GM18867 (cell line): ENCODE measurements at regions not wholly inside any gene's neighbourhood (a gene's known extent, or its start where the extent isn't known, plus 50 kb on each side); places are given as distances from the start of the nearest gene placed in this dataset.

ENCODE experiments used
- ATAC-seq: cut with Tn5 transposase; IDR thresholded peaks from one replicate; pipeline ENCODE4 v1.9.1; 2021; ENCODE audit warnings: mild to moderate bottlenecking, moderate library complexity; ENCODE audit not compliant: unreplicated experiment

DNA sequence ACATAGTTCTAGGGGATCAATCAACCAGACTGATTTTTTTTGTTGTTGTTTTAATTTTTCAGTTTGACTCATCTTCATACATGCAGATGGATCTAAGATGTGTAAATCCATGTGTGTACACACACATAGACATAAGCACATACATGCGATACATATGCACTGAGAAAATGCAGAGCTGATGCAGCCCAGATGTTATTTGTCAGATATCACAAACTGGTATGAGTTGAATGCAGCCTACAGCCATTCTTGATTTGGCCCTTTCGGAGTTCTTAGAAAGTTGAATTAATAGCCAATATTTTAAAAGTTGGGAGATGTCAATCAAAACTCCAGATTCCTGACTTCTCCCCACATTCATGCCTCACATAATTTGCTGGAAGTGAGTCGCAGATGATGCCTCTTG lies 180.4 kb downstream of the SPATA18 start:
- ATAC-seq = no peak

DNA sequence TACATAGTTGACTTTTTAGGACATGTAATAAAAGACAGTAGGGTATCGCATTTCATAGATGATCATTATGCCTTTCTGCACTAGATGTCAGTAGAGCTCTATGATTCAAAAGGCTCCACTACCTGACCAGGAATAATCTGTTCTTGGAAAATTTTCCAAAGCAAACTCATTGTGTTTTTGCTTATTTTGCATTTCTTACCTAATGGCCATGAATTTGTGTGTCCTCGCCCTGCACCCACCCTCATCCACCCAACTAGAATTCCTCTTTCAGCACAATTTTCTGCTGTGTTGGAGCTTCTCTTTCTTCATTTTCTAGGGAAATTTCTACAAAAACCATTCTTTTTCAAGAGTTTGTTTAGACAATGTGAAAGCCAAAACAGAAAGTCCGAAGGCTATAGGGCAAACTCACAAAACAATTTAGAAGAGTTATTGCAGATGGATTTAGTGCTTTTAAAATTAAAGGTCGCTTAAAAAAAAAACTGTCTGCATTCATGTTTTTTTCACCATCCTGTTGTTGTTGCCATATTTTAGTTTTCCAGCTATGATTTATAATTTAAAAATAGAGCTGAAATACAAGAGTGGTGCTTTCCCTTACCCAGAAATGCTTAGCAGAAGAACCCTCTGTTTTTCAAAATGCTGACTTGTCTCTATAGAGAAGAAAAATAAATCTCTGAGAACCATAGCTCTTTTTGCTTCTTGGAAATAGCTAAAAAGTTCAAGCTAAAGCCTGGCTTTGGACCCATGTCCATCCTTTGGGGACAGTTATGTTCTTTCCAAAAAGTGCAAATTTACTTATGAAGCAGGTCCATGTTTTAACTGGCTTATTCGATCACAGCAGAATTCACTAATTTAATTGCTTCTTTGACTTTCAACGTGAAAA lies 183.7 kb downstream of the SPATA18 start:
- ATAC-seq = no peak

DNA sequence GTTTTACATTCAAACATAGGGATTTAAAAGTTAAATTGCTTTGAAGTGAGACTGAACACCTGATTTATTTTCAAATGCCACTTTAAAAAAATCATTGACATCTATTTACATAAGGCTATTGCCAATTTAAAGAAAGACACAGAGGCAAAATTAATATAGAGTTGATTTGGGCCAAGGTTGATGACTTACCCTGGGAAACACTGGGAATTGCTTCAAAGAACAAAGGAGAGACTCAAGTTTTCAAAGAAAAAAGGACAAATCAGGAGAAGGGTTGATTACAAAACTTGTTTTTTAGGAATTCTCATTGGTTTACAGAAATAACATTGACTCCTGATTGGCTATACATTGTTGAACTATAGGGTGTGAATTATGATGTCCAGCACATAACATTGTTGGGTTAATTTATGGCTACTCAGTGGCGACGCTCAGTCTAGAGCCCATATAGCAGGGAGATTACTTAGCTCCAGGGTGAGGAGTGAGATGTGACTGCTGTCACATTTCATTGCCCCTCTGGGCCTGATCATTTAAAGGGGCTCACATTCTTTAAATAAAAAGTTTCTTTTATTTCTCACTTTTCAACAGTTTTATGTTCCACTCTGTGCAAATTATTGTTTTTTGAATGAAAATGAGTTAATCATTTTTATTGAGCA lies 184.6 kb downstream of the SPATA18 start:
- ATAC-seq = no peak

DNA sequence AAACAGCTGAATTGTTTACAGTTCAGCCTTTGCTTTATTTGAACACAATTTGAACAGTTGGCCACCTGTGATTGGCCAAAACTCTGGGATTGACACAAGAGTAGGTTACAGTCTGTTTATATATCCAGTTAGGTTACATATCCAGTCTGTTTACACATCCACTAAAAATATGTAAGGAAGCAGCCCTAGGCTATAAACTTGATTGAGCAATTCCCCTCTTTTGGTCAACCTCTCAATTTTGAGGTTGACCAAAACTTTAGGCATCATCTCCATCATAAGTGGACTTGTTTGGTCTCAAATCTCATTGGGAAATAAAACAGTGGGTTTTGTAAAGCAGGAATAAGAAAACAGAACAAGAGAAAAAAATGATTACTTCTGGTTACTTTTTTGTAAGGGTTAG lies 190.8 kb downstream of the SPATA18 start:
- ATAC-seq = no peak

DNA sequence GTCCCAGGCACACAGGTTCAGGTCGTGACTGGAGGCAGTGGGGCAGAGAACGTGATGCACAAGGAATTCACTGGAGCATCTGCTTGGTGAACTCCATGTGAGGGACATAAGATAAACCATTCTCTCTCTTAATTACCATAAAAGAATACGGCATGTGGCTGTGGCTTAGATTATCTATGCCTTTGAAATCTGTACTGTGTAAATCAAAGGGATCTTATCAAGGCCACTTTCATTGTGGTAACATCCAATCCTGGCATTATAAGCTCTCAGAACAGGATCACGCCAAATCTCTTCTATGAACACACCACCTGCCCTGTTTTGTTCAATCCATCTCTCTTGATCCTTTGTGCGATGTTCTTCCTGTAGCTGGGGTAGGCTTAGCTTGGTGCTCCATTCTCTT lies 192.3 kb downstream of the SPATA18 start:
- no peak for ATAC-seq

DNA sequence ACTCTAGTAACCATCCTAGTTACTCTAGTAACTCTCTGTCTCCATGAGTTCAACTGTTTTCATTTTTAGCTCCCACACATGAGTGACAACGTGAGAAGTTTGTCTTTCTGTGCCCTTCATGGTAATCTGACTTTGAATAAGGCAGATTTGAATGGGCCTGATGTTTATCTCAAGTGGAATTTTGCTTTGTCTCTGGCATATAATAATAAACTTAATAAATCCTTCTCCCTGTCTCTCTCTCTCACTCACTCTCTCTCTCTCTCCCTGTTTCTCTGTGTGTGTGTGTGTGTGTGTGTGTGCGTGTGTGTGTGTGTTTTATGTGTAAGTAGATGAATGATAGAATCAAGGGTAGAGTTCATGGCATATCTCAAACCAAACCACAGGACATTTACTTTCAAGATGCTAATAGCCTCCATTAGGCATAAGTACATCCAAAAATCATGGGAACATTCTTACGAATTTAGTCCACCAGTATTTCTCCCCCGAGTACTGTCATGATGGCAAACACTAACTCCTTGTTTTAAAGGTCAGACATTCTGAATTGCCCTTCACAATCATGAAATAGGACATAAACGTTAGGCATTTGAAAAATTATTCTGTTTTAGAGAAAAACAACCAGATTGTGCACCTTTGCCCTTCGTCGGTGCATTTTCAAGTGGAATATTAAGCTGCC lies 193.1 kb downstream of the SPATA18 start:
- ATAC-seq = no peak

DNA sequence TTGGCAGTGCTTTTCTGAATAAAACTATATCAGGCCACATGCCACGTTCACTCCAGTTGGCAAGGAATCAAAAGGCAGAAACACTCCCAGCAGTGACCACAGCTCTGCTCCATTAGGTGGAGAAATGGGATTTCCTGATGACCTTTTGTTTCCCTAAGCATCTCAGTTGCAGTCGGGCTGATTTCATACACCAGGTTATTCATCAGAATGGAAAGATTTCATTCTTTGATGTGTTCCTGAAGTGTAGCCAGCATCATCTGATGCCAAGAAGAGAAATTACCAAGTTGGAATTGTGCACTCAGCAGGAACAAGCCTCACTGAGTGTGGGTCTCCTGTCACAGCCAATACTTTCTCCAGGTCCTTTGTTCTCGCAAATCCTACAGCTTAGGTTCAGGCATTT lies 193.7 kb downstream of the SPATA18 start:
- no peak for ATAC-seq

DNA sequence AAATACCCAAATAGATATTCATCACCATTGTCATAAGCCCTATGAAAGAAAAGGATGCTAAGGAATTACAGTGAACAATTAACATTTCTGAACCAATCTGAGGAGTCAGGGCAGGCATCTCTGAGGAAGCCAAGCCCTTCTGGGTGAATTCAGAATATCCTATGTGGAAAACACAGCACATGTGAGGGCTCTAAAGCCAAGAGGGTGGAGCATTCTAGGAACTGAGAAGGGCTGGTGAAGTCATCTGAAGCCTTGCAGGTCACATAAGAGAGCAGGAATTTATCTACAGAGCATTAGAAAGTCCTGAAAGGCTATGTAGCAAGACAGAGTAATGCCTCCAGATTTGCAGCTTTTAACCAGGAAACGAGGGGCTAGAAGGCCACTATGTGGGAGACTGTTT lies 195.7 kb downstream of the SPATA18 start:
- no peak for ATAC-seq

DNA sequence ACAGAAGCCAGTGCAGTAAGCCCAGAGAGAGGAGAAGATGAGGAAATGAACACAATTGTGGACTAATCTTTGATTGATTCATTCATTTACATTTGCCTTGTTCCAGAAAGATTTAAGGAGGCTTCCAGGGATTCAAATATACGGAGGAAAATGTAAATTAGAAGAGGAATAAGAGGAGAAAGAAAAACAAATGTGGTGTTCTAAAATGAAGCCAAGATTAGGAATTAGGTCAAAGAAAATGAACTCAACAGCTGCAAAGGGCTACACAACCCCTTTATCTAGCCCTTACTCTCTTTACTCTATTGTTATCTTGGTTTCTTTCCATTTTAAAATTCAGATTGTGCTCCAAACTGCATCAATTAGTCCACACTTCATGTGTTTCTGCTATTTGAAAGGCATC lies 196.8 kb downstream of the SPATA18 start:
- no peak for ATAC-seq

DNA sequence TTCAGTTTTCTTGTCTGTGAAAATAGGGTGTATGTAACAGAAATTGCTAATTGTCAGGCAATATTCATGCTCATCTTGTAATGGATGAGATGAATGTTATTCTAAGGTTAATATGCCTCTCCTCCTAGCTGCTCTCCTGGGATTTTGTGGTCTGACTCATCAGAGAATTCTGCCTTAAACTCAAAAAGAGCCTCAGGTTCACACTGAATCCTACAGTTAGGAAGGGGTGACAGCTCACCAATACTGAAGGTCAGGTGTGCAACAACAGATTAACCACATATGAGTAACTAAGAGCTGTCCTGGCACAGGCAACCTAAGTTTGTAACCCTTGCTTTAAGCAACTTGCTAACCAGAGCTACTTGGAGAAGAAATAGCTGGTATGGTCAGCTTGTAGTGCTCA lies 197.7 kb downstream of the SPATA18 start:
- ATAC-seq = no peak

DNA sequence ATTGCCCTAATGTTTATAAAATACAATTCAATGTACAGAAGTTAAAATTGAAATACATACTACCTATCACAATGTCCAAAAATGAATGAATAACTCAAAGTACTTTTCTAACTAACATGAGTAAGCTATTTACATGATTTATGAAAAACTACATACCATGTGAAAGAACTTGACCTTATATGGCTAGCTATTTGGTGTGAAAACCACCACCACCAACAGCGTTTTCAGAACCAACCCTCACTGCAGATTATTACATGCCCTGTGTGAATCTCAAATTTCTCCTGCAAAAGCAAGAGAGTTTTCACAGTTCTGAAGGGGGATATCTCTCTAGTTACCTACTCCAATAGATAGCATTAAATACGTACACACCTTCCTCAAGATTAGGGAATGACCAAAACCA lies 198.5 kb downstream of the SPATA18 start:
- ATAC-seq = no peak

DNA sequence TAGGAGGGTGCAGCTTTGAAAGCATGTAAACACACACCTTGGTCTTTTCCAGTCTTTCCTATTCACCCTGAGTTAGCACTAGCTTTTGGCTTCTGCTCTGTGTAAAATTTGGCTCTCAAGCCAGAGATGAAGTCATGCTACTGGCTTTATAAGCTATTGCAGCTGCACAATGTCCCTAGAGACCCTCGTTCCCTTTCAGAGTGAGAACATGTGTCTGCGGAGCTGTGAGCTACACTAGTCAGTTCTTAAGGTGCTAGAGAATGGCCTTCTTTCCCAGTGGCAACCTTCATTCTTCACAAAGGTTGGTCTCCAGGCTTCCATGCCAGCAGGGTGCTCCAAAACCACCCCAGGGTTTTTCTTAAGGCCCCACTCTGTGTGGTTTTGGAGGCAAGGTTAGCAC lies 199.1 kb downstream of the SPATA18 start:
- no peak for ATAC-seq

DNA sequence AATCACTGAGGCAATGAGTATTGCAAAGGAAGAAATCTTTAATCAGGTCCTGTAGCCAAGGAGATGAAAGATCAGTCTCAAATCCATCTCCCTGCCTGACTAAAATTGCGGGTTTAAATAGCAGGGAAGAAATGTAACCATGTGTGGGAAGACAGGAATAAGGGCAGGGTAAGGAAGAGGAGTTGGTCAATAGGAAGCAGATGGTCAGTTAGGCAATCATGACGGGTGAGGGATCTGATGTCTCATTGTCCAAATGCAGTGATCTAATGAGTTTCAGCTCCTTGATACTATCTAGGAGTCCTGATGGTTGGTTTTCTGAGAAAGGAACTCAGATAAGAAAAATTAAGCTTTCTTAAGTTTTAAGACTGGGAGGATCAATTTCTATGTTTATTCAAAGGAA lies 200.8 kb downstream of the SPATA18 start:
- ATAC-seq = no peak

DNA sequence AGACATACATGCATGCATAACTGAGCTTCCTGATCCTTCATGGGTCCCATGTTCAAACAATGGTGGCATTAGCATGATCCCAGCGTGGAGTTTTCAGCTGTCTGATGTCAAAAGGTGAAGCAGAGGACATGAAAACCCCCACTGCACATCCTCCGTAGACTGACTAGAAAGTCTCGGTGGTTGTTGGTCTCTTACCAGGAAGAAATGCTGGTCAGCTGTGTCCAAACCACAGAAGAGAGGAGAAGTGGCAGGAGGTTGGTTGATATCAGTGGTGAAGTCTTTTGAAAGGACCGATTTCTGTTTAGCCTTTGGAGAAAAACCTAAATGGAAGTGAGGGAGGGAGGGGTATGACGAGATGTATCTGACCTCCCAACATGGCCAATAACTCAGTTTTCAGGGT lies 201.9 kb downstream of the SPATA18 start:
- ATAC-seq = no peak

DNA sequence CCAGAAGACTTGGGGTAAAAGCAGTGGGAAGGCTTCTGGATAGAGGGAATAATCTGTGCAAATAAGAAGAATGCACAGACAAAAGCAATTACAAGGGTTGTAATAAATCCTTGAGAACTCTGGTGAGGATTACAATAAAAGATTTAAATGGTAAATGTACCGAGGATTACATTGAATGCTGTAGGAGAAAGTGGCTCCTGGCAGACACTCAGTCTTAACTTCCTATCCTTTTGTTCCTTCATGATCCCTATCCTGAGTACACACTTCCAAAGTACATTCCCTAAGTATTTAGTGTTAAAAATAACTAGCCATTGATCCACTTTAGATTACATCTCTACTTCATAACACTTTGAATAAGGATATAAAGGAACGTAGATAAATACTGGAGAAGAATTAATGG lies 205.4 kb downstream of the SPATA18 start:
- ATAC-seq = no peak

DNA sequence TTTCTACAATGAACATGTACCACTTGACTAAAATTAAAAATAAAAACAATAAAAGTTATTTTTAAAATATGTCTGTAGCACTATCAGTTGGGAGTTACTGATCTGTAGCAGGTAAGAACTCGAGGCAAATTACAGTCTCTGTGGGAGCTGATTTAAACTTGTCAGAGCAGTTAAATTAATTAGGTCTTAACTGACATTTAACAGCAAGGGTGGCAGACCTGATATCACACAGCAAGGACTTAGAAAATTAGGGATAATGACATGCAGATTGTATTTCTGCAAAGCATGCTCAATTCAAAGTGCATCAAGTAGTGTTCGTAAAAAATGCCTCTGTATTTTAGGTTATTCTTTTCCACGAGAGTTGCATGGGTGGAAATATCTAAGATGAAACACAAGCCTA lies 208.9 kb downstream of the SPATA18 start:
- no peak for ATAC-seq

DNA sequence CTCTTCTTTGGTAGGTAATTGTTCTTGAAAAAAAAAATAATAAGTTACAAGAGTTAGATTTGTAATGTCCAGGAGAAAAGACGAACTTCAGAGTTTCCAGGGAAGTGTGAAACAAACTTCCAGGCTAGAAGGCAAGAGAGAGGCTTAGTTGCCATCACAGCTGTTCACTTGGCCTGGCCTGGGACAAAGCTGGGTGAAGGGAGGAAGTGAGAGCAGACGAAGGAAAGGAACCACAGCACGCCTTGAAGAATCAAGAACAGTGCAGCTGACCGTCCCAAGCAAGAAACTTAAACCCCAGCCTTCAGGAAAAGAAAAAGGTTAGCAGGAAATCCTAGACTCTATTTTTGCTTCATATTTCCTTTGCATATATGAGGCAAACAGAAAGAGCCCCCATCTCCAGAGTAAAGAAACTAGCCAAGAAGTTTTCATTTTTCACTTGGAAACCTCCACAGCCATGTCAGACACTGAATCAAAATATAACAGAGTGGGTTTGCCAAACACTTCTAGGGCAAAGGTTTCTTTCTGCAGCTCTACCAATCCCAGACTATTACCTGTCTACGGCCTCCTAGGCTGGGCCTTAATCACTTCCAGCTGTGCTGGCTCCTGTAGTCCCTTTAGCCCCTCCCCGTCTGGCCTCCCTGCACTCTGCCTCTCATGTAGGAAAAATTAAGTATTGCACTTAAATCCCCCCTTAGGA lies 209.6 kb downstream of the SPATA18 start:
- no peak for ATAC-seq

DNA sequence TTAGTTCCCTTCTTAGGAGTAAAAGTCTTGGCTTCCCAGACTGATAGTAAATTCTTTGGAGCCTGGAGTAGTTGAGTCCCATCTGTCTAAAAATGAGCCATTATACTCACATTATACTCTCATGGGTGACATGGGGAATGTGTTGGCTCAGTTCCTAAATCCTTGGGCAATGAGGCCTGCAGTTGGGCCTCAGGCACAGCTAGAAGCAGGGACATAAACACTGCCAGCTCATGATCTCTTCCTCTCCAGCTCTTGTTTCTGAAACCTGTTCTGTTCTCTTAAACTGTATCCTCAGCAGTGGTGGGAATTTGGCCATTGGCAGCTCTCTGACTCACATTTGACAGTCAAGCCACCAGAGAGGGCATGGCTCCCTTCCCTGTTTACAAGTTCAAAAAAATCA lies 212.5 kb downstream of the SPATA18 start:
- no peak for ATAC-seq

DNA sequence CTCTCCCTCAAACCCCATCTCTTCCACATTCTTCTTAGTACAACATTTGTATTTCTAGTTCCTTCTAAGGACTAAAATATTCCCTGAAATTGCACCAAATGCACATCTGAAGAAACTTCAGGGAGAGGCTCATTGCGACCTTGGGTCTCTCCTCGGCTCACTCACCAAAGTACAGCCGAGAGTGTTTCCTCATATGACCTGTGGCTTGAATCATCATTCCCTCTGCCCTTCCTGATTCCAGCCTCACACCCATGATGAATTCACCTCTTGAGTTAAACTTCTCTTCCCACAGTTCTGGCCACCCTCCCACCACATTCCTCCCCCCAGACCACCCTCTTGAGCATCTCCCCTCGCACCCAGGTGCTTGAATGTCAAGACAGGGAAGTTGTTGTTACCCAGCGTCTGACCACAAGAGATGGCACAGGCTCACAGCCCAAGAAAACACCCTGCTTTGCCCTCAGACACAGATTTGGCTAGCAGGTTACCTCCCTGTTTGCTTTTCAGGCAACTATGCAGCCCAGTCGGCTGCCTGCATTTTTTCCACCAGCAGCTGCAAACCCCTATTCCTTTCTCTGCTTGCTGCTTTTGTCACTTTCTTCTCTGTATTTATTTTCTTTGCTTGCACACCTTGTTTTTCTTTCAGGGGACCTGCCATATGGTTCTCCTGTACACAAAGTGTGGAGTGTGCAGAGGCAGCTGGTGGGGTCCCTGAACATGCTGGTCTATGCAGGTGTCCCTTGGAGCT lies 214.8 kb downstream of the SPATA18 start:
- ATAC-seq = no peak

DNA sequence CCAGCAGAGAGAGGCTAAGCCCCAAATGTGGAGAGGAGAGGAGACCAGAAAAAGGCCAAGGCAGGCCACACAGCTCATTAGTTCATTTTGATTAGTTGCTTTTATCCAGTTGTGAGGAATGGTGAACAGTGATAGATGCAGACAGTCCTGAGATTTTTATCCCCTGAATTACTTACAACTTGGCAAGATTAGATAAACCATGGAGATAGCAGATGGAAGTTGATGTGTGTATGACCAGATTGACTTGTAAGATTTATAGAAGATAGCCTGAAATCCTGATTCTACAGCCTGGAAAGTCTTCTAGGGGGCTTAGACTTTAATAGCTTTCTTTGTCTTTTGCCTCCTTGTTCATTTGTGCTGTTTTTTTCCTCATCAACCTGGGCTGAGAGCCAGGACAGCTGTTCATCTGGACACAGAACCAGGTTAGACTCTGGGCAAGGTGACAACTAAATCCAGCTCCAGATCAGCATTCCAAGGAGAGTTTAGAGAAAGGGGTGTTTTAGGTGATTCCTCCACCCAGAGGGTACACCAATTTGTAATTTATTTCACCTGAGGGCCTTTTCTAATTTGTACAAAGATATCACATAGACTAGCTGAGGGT lies 215.5 kb downstream of the SPATA18 start:
- ATAC-seq = no peak
